ENCODE measurements at regions not wholly inside any gene's neighbourhood (a gene's known extent, or its start where the extent isn't known, plus 50 kb on each side); places are given as distances from the start of the nearest gene placed in this dataset.

DNA sequence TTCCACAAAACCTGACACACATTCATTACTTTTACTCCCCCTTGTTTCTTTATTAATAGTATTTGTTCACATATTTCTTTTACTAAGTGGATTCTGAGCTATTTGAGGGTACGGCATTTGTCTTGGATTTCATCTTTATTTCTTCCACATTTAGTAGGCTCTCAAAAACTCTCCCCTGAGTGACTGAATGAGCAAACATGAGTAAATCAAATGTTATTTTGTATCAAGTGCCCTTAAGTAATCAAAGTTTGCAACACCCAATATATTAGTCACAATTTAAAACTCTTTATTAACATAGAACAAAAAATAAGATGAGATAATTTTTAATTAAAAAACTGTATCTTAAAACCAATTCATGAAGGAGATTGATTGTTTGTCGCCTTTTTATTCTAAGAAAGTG, 1101.9 kb upstream of the TENM4 start:
- no peak overlapping the region for H2AFZ ChIP-seq (ENCODE audit: low read length)
- H3K9ac ChIP-seq (ENCODE audit: low read length), result no peak overlapping the region
- no peaks in the 10 kb centered on the region for H3K9me3 ChIP-seq (ENCODE audit: low read length)
- no peak for TF ChIP-seq EZH2 (IDR thresholded peaks at IDR 0.05; ENCODE audit: borderline replicate concordance, low read length)
- H4K20me1 ChIP-seq (ENCODE audit: insufficient read depth, low read length), result no peaks in the 10 kb centered on the region
- H3K36me3 ChIP-seq (ENCODE audit: insufficient read depth, low read length), result no peaks in the 10 kb centered on the region
- H3K27me3 ChIP-seq (ENCODE audit: insufficient read depth, low read length), result no peaks in the 10 kb centered on the region
- no peak overlapping the region for H3K27ac ChIP-seq (ENCODE audit: low read depth, low read length, poor library complexity, severe bottlenecking)
- H3K4me1 ChIP-seq (ENCODE audit: insufficient read depth, low read length, severe bottlenecking), result no peaks in the 10 kb centered on the region
- no peaks in the 10 kb centered on the region for H3K79me2 ChIP-seq (ENCODE audit: insufficient read depth, low read length)
- no peak overlapping the region for H3K4me3 ChIP-seq (ENCODE audit: low read depth, low read length, poor library complexity, severe bottlenecking)
- no peak overlapping the region for H3K4me2 ChIP-seq (ENCODE audit: low read length)
- H3F3A ChIP-seq (ENCODE audit: insufficient read depth, low read length), result no peaks in the 10 kb centered on the region
- H3K9me2 ChIP-seq (ENCODE audit: low read depth, low read length), result no peaks in the 10 kb centered on the region

DNA sequence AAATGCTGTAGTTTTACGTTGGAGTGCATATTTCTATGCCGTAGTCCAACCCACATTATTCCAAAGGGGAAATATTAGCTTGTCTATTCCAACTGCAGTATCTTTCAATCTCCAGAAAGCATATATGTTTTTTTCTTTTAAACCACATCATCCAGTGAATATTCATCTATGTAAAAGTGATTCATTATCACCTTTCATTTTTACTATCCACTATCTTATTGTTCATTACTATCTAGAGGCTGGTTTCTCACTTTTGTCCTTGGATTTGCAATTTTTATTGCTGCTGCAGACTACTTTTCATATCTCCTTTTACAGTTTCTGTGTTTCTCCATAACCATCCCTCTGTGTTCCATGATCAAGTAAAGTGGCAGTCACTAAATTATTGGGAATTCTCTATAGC, 1097.2 kb upstream of the TENM4 start:
- no peak overlapping the region for H3K4me3 ChIP-seq (ENCODE audit: low read depth, low read length, poor library complexity, severe bottlenecking)
- no peaks in the 10 kb centered on the region for H3K36me3 ChIP-seq (ENCODE audit: insufficient read depth, low read length)
- no peaks in the 10 kb centered on the region for H3K9me2 ChIP-seq (ENCODE audit: low read depth, low read length)
- no peaks in the 10 kb centered on the region for H3K9me3 ChIP-seq (ENCODE audit: low read length)
- no peak overlapping the region for H3K9ac ChIP-seq (ENCODE audit: low read length)
- TF ChIP-seq EZH2 (IDR thresholded peaks at IDR 0.05; ENCODE audit: borderline replicate concordance, low read length) (no peak), CTCF (IDR thresholded peaks at IDR 0.05; ENCODE audit: low read length) (no peak)
- no peaks in the 10 kb centered on the region for H3K79me2 ChIP-seq (ENCODE audit: insufficient read depth, low read length)
- no peak overlapping the region for H3K27ac ChIP-seq (ENCODE audit: low read depth, low read length, poor library complexity, severe bottlenecking)
- no peaks in the 10 kb centered on the region for H4K20me1 ChIP-seq (ENCODE audit: insufficient read depth, low read length)
- no peak overlapping the region for H3K4me2 ChIP-seq (ENCODE audit: low read length)
- H3K27me3 ChIP-seq (ENCODE audit: insufficient read depth, low read length), result no peaks in the 10 kb centered on the region
- H3F3A ChIP-seq (ENCODE audit: insufficient read depth, low read length), result no peaks in the 10 kb centered on the region
- no peak overlapping the region for H2AFZ ChIP-seq (ENCODE audit: low read length)
- H3K4me1 ChIP-seq (ENCODE audit: insufficient read depth, low read length, severe bottlenecking), result no peaks in the 10 kb centered on the region

GRCh38 chr11:80533463-80533862, 1092.6 kb upstream of the TENM4 start:
- Histone ChIP-seq H3K9me3 (ENCODE audit: low read length) (no peaks in the 10 kb centered on the region), H3K4me1 (ENCODE audit: insufficient read depth, low read length, severe bottlenecking) (no peaks in the 10 kb centered on the region), H4K20me1 (ENCODE audit: insufficient read depth, low read length) (no peaks in the 10 kb centered on the region), H3K27ac (ENCODE audit: low read depth, low read length, poor library complexity, severe bottlenecking) (no peak overlapping the region), H3K27me3 (ENCODE audit: insufficient read depth, low read length) (no peaks in the 10 kb centered on the region), H3K79me2 (ENCODE audit: insufficient read depth, low read length) (no peaks in the 10 kb centered on the region), H3F3A (ENCODE audit: insufficient read depth, low read length) (no peaks in the 10 kb centered on the region), H3K4me3 (ENCODE audit: low read depth, low read length, poor library complexity, severe bottlenecking) (no peak overlapping the region), H2AFZ (ENCODE audit: low read length) (no peak overlapping the region), H3K9ac (ENCODE audit: low read length) (no peak overlapping the region), H3K9me2 (ENCODE audit: low read depth, low read length) (no peaks in the 10 kb centered on the region), H3K36me3 (ENCODE audit: insufficient read depth, low read length) (no peaks in the 10 kb centered on the region), H3K4me2 (ENCODE audit: low read length) (no peak overlapping the region)
- TF ChIP-seq EZH2 (IDR thresholded peaks at IDR 0.05; ENCODE audit: borderline replicate concordance, low read length) (no peak), CTCF (IDR thresholded peaks at IDR 0.05; ENCODE audit: low read length) (no peak)

- H3K27me3 ChIP-seq (ENCODE audit: insufficient read depth, low read length), result no peaks in the 10 kb centered on the region
- no peaks in the 10 kb centered on the region for H4K20me1 ChIP-seq (ENCODE audit: insufficient read depth, low read length)
- H3K4me1 ChIP-seq (ENCODE audit: insufficient read depth, low read length, severe bottlenecking), result no peaks in the 10 kb centered on the region
- no peak overlapping the region for H3K27ac ChIP-seq (ENCODE audit: low read depth, low read length, poor library complexity, severe bottlenecking)
- H3F3A ChIP-seq (ENCODE audit: insufficient read depth, low read length), result no peaks in the 10 kb centered on the region
- H3K79me2 ChIP-seq (ENCODE audit: insufficient read depth, low read length), result no peaks in the 10 kb centered on the region
- H3K9me3 ChIP-seq (ENCODE audit: low read length), result no peaks in the 10 kb centered on the region
- TF ChIP-seq CTCF (IDR thresholded peaks at IDR 0.05; ENCODE audit: low read length) (no peak), EZH2 (IDR thresholded peaks at IDR 0.05; ENCODE audit: borderline replicate concordance, low read length) (no peak)
- no peak overlapping the region for H3K4me3 ChIP-seq (ENCODE audit: low read depth, low read length, poor library complexity, severe bottlenecking)
- H3K9me2 ChIP-seq (ENCODE audit: low read depth, low read length), result no peaks in the 10 kb centered on the region
- H3K9ac ChIP-seq (ENCODE audit: low read length), result no peak overlapping the region
- H2AFZ ChIP-seq (ENCODE audit: low read length), result no peak overlapping the region
- H3K36me3 ChIP-seq (ENCODE audit: insufficient read depth, low read length), result no peaks in the 10 kb centered on the region
- no peak overlapping the region for H3K4me2 ChIP-seq (ENCODE audit: low read length)
Measured at GRCh38 chr11:80532633-80533232, 1091.9 kb upstream of the TENM4 start.

All from OCI-LY1 (cell line).